GM19025 (cell line): ENCODE measurements at regions not wholly inside any gene's neighbourhood (a gene's known extent, or its start where the extent isn't known, plus 50 kb on each side); places are given as distances from the start of the nearest gene placed in this dataset.

Source experiments
- ATAC-seq: cut with Tn5 transposase; IDR thresholded peaks from one replicate; pipeline ENCODE4 v1.9.1; 2021; ENCODE audit warnings: mild to moderate bottlenecking, low read depth, moderate library complexity; ENCODE audit not compliant: unreplicated experiment

DNA sequence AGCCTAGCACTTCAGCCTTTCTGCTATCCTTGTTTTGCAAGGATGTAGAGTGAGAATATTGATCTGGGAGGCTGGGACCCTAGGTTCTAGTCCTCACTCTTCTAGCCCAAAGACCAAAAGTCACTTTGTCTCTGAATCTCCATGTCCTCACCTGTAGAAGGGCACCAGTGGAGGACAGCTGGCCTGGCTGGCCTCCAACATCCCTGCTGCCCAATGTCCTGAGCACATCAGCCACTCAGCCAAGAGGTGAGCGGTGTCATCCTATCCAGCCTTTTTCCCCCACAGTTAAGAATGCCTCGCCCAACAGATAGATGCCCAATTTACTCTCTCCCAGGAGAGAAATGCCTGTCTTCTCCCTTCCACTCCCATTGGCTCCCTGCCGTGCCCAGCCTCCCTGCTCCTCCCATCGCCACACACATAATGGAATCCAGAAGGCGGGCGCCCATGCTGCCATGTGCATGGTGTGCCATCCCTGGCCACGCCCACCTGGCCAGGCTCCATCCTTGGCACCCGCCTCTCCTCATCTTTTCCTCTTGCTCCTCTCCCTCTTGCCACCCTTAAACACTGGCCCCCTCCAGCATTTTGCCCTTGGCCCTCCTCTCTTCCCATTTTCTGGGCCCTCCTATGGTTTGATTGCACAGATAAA lies 157.3 kb upstream of the SDK2 start:
- no peak for ATAC-seq

DNA sequence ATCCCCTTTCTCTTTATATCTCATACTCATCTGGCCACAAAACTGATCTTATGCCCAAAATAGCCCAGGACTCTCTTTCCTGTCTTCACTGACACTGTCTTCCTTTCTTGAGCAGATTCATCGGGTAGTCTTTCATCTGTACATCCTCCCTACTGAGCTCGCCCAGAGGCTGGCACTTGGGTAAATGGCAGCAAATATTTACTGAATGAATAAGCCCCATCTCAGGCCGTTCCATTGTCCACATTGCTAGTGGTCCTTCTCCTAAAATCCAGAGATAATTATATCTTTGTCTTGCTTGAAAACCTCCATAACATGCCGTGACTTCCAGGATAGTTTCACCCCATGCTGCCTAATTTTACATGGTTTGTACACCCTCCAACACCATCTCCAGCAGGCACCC lies 158.1 kb upstream of the SDK2 start:
- no peak for ATAC-seq

DNA sequence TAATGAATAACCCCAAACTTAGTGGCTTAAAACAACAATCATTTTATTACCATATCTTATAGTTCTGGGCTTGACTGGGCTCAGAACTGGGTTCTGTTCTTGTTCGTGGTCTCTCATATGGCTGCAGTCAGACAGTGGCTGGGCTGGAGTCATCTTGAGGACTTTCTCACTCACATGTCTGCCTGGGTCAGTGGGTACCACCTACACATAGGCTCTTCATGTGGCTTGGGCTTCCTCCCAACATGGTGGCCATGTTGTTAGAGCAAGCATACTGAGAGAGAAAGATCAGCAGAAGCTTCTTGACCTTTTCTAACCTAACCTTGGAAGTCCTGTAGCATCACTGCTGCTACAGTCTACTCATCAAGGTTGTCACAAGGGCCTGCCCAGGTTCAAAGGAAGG lies 158.6 kb upstream of the SDK2 start:
- no peak for ATAC-seq

DNA sequence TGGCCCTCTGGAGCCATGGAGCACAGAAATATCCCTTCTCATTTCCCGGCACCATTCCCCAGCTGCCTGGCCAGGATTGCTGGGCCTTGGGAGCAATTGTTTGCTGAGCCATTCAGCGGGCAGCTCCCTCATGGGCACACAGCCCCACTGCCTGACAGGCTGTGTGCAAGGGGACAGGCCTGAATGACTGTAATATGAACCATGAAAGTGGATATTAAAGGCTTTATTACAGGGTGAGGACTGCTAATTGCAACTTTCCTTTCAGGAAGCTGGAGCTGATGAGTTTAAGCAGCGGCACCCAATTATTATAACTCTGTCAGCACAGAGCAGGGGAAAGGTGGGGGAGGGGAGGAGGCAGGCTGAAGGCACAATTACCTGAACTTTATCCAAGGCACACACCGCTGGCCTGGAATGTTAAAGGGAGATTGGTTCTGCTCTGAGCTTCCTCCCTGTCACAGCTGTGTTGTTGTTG lies 159.8 kb upstream of the SDK2 start:
- no peak for ATAC-seq

DNA sequence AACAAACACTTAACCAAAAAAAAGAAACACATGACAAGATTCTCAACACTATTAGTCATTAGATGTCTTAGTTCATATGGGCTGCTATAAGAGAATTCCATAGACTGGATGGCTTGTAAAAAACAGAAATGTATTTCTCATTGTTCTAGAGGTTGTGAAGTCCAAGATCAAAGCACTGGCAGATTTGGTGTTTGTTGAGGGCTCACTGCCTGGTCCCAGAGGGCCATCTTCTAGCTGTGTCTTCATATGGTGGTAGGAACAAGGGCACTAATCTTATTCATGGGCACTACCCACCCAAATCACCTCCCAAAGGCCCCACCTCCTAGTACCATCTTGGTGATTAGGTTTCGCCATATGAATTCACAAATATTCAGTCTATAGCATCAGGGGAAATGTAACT lies 162.5 kb upstream of the SDK2 start:
- ATAC-seq = no peak

DNA sequence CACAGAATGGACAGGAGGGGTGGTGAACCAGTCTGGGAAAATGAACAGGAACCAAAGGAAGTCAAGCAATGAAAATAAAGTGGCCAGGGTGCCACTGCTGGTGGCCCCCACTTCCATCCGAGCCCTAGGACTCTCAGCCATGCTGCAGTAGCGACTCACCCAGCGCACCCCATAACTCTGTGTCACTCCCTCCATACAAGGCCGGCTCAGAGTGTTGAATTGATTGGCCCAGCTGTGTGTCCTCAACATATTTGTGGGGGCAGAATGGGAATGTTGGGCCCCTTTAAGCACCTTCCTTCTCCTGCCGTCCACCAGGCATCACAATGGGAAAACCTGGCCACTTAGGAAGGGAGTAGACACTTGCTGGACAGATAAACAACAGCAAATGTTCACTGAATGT lies 169.0 kb upstream of the SDK2 start:
- no peak for ATAC-seq

DNA sequence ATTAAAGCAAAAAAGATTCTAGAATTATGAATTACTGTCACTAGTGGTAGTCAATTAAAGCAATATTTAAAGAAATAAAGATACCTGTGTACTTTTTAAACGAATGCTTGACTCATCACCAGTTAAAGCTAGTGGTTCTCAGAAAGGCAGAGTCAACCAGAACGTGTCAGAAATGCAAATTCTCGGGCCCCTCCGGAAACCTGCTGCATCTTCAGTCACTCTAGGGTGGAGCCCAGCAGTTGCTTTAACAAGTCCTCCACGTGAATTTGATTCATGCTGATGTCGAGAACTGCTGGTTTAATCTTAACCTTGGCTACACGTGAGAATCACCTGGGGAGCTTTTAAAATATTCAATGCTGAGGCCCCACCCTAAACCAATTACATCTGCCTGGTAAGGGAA lies 169.8 kb upstream of the SDK2 start:
- no peak for ATAC-seq

DNA sequence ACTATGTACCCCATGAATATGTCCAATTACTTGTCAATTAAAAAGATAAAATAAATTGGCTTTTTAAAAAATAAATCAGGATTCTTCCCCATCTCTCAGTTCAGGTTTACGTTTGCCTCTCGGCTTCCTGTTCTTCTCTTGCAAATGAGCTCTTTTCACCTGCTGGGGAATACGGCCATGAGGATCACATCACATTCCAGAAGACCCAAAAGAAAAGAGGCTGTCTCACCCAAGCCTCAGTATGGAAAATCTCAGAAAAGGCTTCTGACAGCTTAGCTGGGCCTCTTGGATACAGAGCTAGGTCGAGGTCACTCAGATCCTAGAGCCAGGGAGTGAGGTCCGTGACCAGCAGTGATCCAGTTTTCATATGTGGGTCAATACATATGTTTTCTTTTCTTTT lies 171.2 kb upstream of the SDK2 start:
- no peak for ATAC-seq

DNA sequence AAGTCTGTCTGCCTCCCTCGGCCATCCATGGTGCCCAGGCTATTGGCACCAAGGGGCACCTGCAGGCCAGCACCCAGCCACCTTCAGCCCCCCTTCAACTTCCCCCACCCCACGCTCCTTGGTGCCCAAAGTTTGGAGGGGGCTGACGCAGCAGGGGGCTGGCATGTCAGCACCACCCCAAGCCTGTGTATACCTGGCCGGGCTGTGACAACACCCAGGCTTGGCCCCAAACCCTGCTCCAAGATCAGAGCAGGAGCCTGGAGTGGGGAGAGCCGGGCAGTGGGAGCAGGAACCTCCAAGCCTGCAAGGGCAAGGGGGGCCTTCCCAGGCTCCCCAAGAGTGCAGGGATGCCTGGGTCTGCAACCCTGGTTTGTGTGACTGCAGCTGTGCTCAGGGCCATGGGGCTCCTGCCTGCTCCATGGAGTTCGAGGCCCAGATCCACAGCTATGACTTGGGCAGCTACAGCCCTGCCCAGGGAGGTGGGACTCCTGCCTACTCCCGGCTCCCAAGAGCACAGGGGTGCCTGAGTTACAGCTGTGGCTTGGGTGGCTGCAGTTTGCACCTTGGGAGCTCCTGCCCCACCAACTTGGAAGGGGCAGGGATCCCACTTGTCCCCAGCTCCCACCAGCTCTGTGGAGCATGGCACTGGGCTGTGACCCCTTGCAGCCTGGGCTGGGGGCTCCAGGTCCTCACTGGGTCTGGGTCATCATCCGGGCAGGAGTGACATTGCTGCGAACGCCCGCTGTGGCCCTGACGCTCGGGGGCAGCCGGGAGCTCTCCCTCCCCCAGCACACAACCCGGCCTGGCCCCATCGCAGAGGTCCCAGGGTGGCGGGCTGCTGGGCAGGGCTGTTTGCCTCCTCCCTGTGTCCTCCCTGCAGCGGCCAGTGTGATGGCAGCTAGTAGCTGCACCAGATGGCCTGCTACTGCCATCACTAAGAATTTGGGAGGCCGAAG lies 175.5 kb upstream of the SDK2 start:
- no peak for ATAC-seq

DNA sequence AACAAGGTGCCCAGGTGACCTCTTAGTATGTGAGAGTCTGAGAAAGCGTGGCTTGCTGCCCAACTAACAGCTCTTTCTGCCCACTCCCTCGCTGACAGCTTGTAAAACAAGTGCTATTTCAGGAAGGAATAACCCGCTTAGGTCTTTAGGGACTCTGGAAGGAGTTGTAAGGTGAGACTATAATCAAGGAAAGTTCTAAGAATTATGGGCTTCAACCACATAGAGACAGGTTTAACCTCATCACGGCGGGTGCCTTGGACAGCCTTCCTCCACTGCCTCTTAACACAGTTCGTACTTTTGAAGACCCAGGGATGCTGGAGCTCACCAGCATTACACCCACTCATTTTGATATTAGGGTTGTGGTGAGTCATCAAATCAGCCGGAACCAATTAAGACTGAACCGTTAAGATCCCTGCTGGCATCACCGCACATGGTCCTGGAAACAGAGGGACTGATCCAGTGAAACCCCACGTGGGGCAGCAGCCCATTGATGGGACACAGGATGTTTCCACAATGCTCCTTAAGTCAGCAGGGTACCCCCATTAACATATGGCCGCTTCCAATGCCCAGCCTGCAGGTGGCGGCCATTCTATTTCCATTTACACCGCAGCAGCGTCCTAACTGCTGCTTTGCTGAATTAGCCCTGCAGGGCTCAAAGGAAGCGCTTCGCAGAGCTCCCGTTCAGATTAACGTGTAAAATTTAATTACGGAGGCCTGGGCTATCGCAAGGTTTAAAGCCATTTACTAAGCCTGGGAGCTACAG lies 176.6 kb upstream of the SDK2 start:
- ATAC-seq = no peak

DNA sequence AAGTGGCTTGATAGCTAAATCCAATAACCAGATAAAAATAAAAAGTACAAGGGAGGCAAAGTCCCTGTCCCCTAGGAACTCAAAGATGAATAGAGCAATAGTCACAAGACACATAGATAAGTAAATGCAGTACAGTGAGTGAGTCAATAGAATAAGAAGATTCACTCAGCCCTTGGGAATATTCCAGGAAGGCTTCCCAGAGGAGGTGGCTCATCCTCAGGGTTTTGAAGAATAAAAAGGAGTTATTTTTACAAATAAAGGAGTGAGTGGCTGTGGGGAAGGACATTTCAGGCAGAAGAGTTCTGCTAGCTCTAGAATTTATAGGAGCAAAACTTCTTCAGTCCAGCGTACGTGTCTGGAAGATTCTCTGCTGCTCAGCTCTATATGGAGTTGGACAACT lies 177.4 kb upstream of the SDK2 start:
- ATAC-seq = no peak

DNA sequence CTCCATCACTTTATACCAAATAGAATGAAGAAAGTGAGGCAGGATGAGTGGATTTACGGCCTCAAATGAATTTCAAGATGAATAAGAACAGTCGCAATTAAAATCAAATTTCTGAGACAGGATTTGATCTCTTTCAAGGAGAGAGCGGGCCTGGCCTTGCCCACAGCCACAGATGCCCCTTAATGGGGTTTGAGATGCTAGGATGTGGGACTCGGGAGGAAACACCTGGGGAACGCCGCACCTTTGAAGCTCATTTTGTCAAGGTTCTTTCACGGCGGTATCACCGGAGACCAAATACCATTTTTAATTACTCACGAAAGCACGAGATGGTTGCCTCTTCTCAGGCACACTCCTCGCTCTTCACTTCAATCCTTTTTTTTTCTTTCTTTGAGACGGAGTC lies 178.1 kb upstream of the SDK2 start:
- ATAC-seq = no peak

DNA sequence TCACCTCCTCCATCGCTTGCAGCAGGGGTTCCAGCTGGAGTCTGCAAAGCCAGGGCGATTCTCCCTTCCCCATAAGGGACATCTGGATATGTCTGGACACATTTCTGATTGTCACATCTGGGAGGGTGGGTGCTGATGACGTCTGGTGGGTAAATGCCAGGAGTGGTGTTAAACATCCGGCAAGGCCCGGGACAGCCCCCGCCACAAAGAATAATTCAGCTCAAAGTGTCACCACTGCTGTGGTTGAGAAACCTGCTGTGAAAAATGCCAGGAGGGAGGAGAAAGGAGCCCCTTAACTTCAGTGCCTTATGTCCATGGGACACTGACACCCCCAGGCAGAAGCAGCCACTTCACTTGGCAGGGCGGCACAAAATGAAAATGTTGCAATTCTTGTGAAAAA lies 179.4 kb upstream of the SDK2 start:
- no peak for ATAC-seq

DNA sequence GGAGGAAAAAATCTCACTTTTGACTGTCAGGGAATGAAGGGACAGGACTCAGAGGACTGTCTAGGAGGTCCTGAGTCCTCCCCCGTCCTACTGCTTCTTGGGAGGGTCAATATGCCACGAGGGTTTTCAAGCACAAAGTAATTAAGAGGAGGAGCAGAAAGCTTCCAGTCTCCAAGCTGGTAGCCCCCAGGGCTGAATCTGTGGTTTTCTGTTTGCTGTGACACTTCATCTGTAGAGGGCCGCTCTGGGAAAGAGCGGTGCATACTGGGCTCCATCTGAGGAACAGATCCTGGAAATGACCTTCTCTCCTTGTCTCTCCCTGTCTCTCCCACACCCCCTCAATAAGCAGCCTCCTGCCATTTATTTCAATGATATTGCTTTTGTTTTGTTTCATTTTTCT lies 180.1 kb upstream of the SDK2 start:
- ATAC-seq = no peak

DNA sequence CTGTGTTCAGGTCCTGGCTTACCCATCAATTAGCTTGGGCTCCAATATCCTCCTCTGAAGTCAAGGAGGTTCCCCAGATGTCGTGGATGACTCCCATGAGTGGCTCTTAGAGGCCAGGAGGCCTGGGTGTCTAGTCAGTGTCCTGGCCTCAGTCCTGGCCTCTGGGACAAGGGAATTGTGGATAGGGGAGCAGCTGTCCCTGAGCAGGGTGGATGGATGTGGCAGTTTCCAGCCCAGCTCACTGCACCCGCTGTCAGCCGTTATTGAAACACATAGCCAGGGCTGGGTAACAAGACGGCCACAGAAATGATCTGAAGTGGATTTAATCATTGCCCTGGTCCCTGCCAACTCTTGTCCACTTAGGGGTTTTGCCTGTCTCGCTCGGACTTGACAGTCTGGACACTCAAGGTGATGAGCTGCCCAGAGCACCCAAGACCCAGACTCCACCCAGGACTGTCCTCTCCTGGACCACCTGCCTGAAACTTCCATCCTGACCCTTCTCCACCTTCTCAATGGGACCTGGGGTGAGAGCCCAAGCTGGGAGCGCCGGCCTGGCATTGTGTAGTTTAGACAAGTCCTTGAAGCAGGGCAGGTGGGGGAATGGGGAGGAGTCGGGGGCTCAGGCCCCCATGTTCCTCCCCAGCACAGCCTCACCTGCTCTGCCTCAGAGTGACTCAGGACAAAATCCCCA lies 182.1 kb upstream of the SDK2 start:
- no peak for ATAC-seq

DNA sequence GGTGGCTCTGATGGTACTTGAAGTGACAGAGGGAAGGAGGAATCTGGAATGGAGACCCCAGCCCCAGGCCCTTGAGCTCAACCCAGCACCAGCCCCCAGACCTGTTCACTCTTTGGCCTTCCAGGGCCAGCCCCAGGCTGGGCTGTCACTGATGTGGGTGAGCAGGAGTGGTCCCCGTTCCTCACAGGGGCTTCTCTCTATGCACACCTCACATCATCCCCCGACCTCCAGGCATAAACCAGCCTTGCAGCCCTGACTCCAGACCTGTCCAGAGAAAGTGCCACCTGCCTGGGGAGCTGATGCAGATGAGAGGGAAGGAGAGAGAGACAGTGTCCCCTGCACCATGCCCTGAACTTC lies 182.6 kb upstream of the SDK2 start:
- ATAC-seq = no peak

DNA sequence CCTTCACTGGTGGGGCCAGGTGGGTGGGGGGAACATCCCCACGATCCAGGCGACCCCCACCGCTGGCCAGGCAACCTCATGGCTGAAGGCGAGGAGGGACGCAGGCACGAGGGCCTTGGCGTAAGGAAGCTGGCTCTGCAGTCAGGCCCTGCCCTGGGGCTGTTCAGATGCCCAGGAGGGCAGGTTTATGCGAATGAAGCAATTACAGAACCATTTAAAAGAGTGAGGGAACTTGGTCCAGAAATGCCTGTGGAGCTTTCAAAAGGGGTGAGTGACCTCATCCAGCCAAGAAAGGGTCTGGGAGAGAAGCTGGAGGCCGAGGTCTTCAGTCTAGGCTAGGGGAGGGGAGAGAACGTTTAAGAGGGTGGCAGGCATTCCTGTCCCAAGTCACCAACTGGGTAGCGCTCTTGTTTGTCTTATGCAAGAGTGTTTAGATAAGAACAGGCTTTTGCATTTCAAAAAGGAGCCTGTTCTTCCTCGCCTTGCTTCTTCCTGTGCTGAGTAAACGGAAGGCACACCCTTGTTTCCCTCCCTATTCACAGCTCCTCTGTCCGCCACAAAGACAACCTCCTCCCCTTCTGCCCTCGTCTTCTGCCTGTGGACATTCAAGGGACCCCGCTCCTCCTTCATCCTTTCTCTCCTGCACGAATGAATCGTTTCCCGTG lies 183.5 kb upstream of the SDK2 start:
- ATAC-seq = no peak

DNA sequence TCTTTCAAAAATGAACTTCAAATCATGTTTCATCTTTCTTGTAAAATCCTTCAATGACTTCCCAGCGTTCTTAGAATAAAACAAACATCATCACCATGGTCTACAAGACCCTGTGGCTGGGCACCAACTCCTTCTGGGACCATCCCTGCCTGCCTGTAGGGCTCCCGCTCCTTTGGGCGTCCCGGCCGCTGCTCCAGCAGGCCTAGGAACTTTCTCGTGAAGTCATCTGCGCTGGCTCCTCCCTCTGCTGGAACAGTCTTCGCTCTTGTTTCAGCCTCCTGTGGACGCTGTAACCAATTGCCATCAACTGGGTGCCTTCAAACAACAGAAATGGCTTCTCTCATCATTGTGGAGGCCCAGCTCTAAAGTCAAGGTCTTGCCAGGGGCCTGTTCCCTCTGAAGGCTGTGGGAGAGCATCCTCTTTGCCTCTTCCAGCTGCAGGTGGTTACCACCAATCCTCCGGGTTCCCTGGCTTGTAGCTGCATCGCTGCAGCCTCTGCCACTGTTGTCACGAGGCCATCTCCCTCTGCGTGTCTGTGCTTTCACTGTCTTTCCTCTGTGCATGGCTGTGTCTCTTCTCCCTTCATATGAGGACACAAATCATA lies 185.5 kb upstream of the SDK2 start:
- no peak for ATAC-seq

DNA sequence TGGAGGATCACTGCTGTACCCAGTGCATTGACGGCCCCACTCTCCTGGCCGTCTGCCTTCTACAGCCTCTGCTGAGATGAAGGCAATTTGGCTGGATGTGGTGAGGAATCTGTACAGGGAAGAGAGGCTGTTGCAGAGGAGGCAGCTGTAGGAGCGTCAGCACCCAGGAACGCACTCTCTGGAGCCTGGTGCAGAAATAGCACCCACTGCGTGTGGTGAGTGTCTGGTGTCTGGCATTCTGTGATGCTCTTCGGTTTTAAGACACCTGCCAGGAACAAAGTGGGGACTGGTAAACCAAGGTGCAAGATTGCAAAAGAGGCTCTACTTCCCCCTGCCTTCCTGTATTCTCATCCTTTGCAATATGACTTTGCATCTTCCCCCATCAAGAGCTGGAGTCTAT lies 187.5 kb upstream of the SDK2 start:
- no peak for ATAC-seq
